Liver (tissue), 8 donors: ENCODE measurements at regions not wholly inside any gene's neighbourhood (a gene's known extent, or its start where the extent isn't known, plus 50 kb on each side); places are given as distances from the start of the nearest gene placed in this dataset.

Experiments used
- DNase-seq: peaks from one replicate; pipeline ENCODE4 v3.0.0-alpha.2; 2017; ENCODE audit warnings: low spot score
- H3K27ac ChIP-seq, 2 donors: one replicate each; pipeline ENCODE4 v1.7.0; 2013; ENCODE audit warnings: inconsistent platforms in 2 of 2, low read length in 2 of 2, control low read depth in 1 of 2, low read depth in 1 of 2, mild to moderate bottlenecking in 1 of 2
- H3K27me3 ChIP-seq, 4 donors: one replicate each; pipeline versions ENCODE4 v1.6.1 to v1.7.0; 2013; ENCODE audit warnings: low read length in 3 of 4, inconsistent platforms in 1 of 4, mild to moderate bottlenecking in 1 of 4, moderate library complexity in 1 of 4; ENCODE audit not compliant: control insufficient read depth in 4 of 4, insufficient read depth in 4 of 4
- H3K36me3 ChIP-seq, 4 donors: one replicate each; pipeline versions ENCODE4 v1.6.1 to v1.7.0; 2013; ENCODE audit warnings: low read length in 3 of 4, mild to moderate bottlenecking in 3 of 4, low read depth in 1 of 4, moderate library complexity in 1 of 4; ENCODE audit not compliant: control insufficient read depth in 4 of 4, insufficient read depth in 3 of 4
- H3K4me1 ChIP-seq, 4 donors: one replicate each; pipeline versions ENCODE4 v1.6.1 to v1.7.0; 2013; ENCODE audit warnings: low read length in 3 of 4, mild to moderate bottlenecking in 3 of 4, moderate library complexity in 1 of 4; ENCODE audit not compliant: control insufficient read depth in 4 of 4, insufficient read depth in 4 of 4
- H3K4me3 ChIP-seq, 3 donors: one replicate each; pipeline versions ENCODE4 v1.6.1 to v1.7.0; 2013; ENCODE audit warnings: low read length in 3 of 3, control low read depth in 1 of 3, low read depth in 1 of 3, mild to moderate bottlenecking in 1 of 3
- H3K9ac ChIP-seq, 2 donors: one replicate each; pipeline ENCODE4 v1.7.0; 2013; ENCODE audit warnings: low read length in 2 of 2, mild to moderate bottlenecking in 2 of 2, moderate library complexity in 2 of 2, control low read depth in 1 of 2, low read depth in 1 of 2
- H3K9me3 ChIP-seq, 4 donors: one replicate each; pipeline versions ENCODE4 v1.6.1 to v1.7.0; 2013; ENCODE audit warnings: low read length in 3 of 4; ENCODE audit not compliant: control insufficient read depth in 4 of 4
- EGR1 ChIP-seq, 2 donors: IDR thresholded peaks; 2 replicates each; pipeline ENCODE4 v1.6.1; 2016 to 2018; ENCODE audit warnings: antibody characterized with exemption in 2 of 2, low read depth in 2 of 2
- FOXA1 ChIP-seq: IDR thresholded peaks from 2 replicates; pipeline ENCODE4 v1.6.1; 2016; ENCODE audit warnings: antibody characterized with exemption
- FOXA2 ChIP-seq: IDR thresholded peaks from 2 replicates; pipeline ENCODE4 v1.6.1; 2016; ENCODE audit warnings: antibody characterized with exemption
- HNF4A ChIP-seq, 2 donors: conservative IDR thresholded peaks; 2 replicates each; pipeline ENCODE4 v1.6.1; 2016; ENCODE audit warnings: antibody characterized with exemption in 2 of 2, mild to moderate bottlenecking in 2 of 2
- HNF4G ChIP-seq: IDR thresholded peaks from 2 replicates; pipeline ENCODE4 v1.6.1; 2016; ENCODE audit warnings: antibody characterized with exemption
- JUND ChIP-seq, 2 donors: IDR thresholded peaks; 2 replicates each; pipeline ENCODE4 v1.6.1; 2016; ENCODE audit warnings: antibody characterized with exemption in 2 of 2
- NR2F2 ChIP-seq: IDR thresholded peaks from 2 replicates; pipeline ENCODE4 v1.6.1; 2016; ENCODE audit warnings: antibody characterized with exemption
- RAD21 ChIP-seq, 2 donors: IDR thresholded peaks; 2 replicates each; pipeline ENCODE4 v1.6.1; 2016; ENCODE audit warnings: antibody characterized with exemption in 2 of 2, mild to moderate bottlenecking in 2 of 2
- RXRA ChIP-seq, 2 donors: IDR thresholded peaks; 2 replicates each; pipeline ENCODE4 v1.6.1; 2017 to 2018; ENCODE audit warnings: antibody characterized with exemption in 2 of 2, mild to moderate bottlenecking in 1 of 2
- SP1 ChIP-seq: IDR thresholded peaks from 2 replicates; pipeline ENCODE4 v1.6.1; 2018; ENCODE audit warnings: antibody characterized with exemption, mild to moderate bottlenecking
- TAF1 ChIP-seq: conservative IDR thresholded peaks from 2 replicates; pipeline ENCODE4 v1.6.1; 2016; ENCODE audit warnings: antibody characterized with exemption, mild to moderate bottlenecking
- YY1 ChIP-seq: IDR thresholded peaks from 2 replicates; pipeline ENCODE4 v1.6.1; 2016; ENCODE audit warnings: antibody characterized with exemption, mild to moderate bottlenecking
- WGBS: extraction: QIAGEN DNeasy Blood & Tissue Kit; methylation state at CpG from one replicate; pipeline ENCODE4 v1.1.7; 2013; 5-methylcytosine and 5-hydroxymethylcytosine counted together
- TF ChIP-seq, protein P1 (sequence below): IDR thresholded peaks from 2 replicates; pipeline ENCODE4 v1.6.1; 2016; ENCODE audit warnings: antibody characterized with exemption
- TF ChIP-seq, protein P2 (sequence below): IDR thresholded peaks from 2 replicates; pipeline ENCODE4 v1.6.1; 2016; ENCODE audit warnings: antibody characterized with exemption
- TF ChIP-seq, protein P3 (sequence below): IDR thresholded peaks from 2 replicates; pipeline ENCODE4 v1.6.1; 2016; ENCODE audit warnings: antibody characterized with exemption, mild to moderate bottlenecking
- TF ChIP-seq, protein P4 (sequence below): fragments of 150-350 bp; IDR thresholded peaks from 2 replicates; pipeline ENCODE4 v1.5.1; 2017; ENCODE audit warnings: improper control_type of control experiment, low read depth, low read length; ENCODE audit not compliant: missing input control
- TF ChIP-seq, protein P5 (sequence below): IDR thresholded peaks from 2 replicates; pipeline ENCODE4 v1.6.1; 2016; ENCODE audit warnings: antibody characterized with exemption
- donor health status: healthy.
- donor health status: healthy.
- donor health status: healthy.
- donor health status: healthy.
- donor health status: healthy.

DNA sequence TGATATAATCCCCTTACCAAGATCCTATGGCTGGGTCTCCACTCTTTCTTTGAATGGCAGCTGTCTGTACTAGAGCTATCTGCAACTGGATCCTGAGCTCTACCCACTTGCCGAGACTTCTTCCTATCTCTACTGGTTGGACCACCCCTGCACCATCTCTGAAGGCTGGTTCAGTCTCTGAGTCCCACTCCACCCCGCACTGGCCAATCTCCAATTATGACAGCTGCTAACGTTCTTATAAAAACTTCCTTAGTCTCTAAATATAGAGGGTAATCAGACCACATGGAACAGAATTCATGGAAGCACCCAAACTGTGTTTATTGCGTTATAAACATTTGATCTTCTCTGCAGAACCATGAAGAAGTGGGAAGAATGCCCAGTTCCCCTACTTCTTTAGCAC is 186.6 kb upstream of the EEA1 start:
- Histone ChIP-seq H3K36me3 (no peaks in the 10 kb centered on the region), H3K27ac (no peak overlapping the region), H3K27me3 (no peaks in the 10 kb centered on the region), H3K9me3 (no peaks in the 10 kb centered on the region), H3K4me3 (no peak overlapping the region), H3K4me1 (no peaks in the 10 kb centered on the region), H3K9ac (no peak overlapping the region)
- DNase-seq: no peak
- TF ChIP-seq FOXA1: no peak
- TF ChIP-seq, protein P1, sequence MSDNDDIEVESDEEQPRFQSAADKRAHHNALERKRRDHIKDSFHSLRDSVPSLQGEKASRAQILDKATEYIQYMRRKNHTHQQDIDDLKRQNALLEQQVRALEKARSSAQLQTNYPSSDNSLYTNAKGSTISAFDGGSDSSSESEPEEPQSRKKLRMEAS: no peak
- no peak for TF ChIP-seq YY1
- TF ChIP-seq SP1: no peak
- no peak for TF ChIP-seq EGR1 (IDR thresholded peaks at IDR 0.05; ENCODE audit: low read depth in 2 of 2)
- TF ChIP-seq FOXA2: no peak
- TF ChIP-seq HNF4G: no peak
- TF ChIP-seq HNF4A (conservative IDR thresholded peaks at IDR 0.05): no peak
- TF ChIP-seq, protein P2, sequence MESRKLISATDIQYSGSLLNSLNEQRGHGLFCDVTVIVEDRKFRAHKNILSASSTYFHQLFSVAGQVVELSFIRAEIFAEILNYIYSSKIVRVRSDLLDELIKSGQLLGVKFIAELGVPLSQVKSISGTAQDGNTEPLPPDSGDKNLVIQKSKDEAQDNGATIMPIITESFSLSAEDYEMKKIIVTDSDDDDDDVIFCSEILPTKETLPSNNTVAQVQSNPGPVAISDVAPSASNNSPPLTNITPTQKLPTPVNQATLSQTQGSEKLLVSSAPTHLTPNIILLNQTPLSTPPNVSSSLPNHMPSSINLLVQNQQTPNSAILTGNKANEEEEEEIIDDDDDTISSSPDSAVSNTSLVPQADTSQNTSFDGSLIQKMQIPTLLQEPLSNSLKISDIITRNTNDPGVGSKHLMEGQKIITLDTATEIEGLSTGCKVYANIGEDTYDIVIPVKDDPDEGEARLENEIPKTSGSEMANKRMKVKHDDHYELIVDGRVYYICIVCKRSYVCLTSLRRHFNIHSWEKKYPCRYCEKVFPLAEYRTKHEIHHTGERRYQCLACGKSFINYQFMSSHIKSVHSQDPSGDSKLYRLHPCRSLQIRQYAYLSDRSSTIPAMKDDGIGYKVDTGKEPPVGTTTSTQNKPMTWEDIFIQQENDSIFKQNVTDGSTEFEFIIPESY: no peak
- no peak for TF ChIP-seq NR2F2
- TF ChIP-seq JUND (IDR thresholded peaks at IDR 0.05): no peak
- TF ChIP-seq, protein P3, sequence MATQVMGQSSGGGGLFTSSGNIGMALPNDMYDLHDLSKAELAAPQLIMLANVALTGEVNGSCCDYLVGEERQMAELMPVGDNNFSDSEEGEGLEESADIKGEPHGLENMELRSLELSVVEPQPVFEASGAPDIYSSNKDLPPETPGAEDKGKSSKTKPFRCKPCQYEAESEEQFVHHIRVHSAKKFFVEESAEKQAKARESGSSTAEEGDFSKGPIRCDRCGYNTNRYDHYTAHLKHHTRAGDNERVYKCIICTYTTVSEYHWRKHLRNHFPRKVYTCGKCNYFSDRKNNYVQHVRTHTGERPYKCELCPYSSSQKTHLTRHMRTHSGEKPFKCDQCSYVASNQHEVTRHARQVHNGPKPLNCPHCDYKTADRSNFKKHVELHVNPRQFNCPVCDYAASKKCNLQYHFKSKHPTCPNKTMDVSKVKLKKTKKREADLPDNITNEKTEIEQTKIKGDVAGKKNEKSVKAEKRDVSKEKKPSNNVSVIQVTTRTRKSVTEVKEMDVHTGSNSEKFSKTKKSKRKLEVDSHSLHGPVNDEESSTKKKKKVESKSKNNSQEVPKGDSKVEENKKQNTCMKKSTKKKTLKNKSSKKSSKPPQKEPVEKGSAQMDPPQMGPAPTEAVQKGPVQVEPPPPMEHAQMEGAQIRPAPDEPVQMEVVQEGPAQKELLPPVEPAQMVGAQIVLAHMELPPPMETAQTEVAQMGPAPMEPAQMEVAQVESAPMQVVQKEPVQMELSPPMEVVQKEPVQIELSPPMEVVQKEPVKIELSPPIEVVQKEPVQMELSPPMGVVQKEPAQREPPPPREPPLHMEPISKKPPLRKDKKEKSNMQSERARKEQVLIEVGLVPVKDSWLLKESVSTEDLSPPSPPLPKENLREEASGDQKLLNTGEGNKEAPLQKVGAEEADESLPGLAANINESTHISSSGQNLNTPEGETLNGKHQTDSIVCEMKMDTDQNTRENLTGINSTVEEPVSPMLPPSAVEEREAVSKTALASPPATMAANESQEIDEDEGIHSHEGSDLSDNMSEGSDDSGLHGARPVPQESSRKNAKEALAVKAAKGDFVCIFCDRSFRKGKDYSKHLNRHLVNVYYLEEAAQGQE: no peak
- TF ChIP-seq RXRA (IDR thresholded peaks at IDR 0.05): no peak
- TF ChIP-seq, protein P4, sequence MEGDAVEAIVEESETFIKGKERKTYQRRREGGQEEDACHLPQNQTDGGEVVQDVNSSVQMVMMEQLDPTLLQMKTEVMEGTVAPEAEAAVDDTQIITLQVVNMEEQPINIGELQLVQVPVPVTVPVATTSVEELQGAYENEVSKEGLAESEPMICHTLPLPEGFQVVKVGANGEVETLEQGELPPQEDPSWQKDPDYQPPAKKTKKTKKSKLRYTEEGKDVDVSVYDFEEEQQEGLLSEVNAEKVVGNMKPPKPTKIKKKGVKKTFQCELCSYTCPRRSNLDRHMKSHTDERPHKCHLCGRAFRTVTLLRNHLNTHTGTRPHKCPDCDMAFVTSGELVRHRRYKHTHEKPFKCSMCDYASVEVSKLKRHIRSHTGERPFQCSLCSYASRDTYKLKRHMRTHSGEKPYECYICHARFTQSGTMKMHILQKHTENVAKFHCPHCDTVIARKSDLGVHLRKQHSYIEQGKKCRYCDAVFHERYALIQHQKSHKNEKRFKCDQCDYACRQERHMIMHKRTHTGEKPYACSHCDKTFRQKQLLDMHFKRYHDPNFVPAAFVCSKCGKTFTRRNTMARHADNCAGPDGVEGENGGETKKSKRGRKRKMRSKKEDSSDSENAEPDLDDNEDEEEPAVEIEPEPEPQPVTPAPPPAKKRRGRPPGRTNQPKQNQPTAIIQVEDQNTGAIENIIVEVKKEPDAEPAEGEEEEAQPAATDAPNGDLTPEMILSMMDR: no peak
- 76% methylated on average over 4 of the region's 4 CpGs for WGBS

DNA sequence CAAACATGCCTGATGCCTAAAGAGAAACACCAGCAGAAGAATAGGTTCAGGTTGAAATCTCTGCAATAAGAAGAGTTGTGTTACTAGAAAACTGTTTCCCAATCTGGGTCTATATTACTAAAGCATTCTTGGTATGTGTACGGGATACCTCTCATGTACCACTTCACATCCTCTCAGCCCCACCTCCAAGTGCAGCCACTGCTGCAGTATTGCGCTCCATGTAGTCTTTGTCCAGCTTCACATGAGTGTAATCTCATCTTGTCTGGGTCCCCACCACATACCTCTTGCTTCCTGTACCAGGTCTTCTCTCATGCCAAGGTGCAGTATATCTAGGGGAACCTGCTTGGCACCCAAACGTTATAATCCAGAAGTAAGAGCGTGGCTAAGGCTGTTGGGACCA is 187.5 kb upstream of the EEA1 start:
- H3K9me3 ChIP-seq: no peaks in the 10 kb centered on the region
- 96% methylated on average over 4 of the region's 4 CpGs for WGBS
- no peak overlapping the region for H3K27ac ChIP-seq
- no peak for DNase-seq
- no peaks in the 10 kb centered on the region for H3K27me3 ChIP-seq
- no peaks in the 10 kb centered on the region for H3K36me3 ChIP-seq
- H3K4me3 ChIP-seq: no peak overlapping the region
- no peak overlapping the region for H3K9ac ChIP-seq
- H3K4me1 ChIP-seq: no peaks in the 10 kb centered on the region
- TF ChIP-seq JUND (IDR thresholded peaks at IDR 0.05) (no peak), EGR1 (IDR thresholded peaks at IDR 0.05; ENCODE audit: low read depth in 2 of 2) (no peak), RAD21 (IDR thresholded peaks at IDR 0.05) (no peak), YY1 (no peak), TAF1 (no peak), RXRA (IDR thresholded peaks at IDR 0.05) (no peak), NR2F2 (no peak), HNF4G (no peak), SP1 (no peak)
- TF ChIP-seq, protein P4: no peak
- TF ChIP-seq, protein P5, sequence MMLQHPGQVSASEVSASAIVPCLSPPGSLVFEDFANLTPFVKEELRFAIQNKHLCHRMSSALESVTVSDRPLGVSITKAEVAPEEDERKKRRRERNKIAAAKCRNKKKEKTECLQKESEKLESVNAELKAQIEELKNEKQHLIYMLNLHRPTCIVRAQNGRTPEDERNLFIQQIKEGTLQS: no peak
- TF ChIP-seq, protein P3: no peak
- TF ChIP-seq, protein P1: no peak
